Fibroblast of villous mesenchyme (primary cell): ENCODE measurements at regions not wholly inside any gene's neighbourhood (a gene's known extent, or its start where the extent isn't known, plus 50 kb on each side); places are given as distances from the start of the nearest gene placed in this dataset.

Experiments used
- DNase-seq: peaks from one replicate; pipeline ENCODE4 v3.0.0-alpha.2; 2010; ENCODE audit warnings: low read depth
- H3K4me3 ChIP-seq: 2 replicates; pipeline ENCODE4 v1.5.1; 2011; ENCODE audit warnings: low read depth, mild to moderate bottlenecking, low read length
- TF ChIP-seq, protein P1 (sequence below): IDR thresholded peaks from 2 replicates; pipeline ENCODE4 v1.5.1; 2012; ENCODE audit warnings: low read depth, mild to moderate bottlenecking, low read length; ENCODE audit not compliant: insufficient read depth

DNA sequence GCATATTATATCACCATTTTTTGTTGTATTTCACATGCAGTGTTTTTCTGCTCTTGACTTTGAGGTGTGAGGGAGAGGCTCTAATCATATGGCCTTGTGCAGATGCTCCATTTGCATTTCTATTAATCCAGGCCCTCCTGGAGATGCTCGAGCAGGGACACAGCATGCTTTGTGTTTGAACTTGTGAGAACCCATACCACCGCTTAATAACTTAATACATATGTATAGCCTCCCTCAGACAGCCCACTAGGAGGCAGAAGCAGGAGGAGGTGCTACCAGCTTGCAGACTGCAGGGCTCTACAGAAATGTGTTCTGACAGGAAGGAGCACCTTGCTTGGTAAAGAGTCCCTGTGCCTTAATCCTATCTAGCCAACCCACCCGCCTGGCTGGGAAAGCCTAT, 155.2 kb downstream of the BARHL2 start:
- no peak overlapping the region for H3K4me3 ChIP-seq
- TF ChIP-seq, protein P1, sequence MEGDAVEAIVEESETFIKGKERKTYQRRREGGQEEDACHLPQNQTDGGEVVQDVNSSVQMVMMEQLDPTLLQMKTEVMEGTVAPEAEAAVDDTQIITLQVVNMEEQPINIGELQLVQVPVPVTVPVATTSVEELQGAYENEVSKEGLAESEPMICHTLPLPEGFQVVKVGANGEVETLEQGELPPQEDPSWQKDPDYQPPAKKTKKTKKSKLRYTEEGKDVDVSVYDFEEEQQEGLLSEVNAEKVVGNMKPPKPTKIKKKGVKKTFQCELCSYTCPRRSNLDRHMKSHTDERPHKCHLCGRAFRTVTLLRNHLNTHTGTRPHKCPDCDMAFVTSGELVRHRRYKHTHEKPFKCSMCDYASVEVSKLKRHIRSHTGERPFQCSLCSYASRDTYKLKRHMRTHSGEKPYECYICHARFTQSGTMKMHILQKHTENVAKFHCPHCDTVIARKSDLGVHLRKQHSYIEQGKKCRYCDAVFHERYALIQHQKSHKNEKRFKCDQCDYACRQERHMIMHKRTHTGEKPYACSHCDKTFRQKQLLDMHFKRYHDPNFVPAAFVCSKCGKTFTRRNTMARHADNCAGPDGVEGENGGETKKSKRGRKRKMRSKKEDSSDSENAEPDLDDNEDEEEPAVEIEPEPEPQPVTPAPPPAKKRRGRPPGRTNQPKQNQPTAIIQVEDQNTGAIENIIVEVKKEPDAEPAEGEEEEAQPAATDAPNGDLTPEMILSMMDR: no peak
- DNase-seq: no peak

DNA sequence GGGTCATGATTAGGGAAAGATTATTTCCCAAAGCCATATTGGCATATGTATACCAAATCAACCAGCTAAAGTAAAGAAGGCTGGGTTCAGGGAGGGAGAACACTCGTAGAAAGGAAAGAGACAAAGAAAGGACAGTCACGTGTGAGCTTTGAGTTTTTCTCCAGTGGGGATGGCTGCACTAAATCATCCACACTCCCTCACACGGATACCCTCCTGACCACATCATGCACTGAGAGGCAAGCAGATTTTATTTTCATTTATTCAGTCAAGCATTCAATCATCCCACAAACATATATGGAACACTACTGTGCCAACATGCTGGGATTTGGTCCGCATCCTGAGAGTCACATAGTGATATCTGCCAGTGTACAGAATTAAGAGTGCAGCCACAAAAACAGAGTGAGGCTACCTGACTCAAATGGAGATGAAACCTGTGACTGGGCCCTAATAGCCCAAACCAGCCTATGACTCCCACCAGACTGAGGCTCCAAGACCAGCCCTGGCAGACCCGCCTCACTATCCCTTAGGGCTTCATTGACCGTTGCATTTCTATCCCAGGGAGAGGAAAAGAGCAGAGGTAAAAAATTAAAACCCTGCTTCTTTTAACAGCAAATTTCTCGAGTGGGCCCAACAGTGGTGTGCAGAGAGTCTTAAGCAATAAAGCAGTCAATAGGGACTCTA, 155.9 kb downstream of the BARHL2 start:
- no peak for DNase-seq
- no peak overlapping the region for H3K4me3 ChIP-seq
- TF ChIP-seq, protein P1: no peak

DNA sequence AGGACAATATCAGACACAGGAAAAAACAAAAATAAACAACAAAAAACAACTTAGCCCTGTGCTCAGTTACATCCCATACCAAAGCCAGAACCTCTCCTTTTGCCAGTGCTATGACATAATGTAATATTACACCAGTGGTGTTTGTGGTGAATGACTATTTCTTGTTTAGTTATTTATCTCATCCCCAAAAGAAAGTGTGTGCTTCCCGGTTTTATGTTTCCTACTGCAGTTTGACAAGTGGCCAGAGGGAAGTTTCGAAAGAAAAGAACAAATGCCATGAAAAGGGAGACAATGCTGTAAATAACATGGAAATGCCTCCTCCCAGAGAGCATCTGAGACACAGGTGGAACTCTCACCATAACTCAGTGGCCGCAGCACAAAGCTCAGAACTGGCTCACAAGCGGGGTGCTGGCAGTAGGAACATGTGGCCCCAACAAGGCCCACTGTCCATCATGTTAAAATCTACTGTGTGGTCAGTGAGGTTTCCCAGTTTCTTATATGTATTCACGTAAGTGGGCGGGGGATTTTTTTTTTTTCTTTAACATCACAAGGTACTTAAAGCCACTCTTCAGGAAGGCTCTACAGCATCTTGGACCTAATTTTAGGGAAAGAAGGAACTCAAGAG, 158.2 kb downstream of the BARHL2 start:
- TF ChIP-seq, protein P1: no peak
- no peak for DNase-seq

DNA sequence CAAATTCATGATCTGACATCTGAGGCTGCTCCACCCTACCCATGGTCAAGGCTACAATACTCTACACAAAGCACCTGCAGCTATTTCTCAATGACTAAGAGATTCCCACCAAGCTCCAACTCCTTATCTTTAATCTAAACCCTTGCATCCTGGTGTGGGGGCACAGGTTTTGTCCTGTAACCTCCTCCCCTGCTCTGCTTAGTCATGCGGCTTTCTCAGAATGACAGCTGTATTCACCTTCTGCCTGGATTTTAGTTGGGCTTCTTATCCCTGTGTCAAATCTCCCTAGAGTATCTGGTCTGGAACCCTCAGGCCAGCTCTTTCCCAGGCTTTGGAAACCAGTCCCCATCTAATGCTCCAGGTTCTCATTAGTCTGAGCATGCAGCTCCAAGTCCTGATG, 159.0 kb downstream of the BARHL2 start:
- H3K4me3 ChIP-seq: no peak overlapping the region
- DNase-seq: no peak
- TF ChIP-seq, protein P1: no peak

More for the DNA sequence above, 158.2 kb downstream of the BARHL2 start:
- no peak overlapping the region for H3K4me3 ChIP-seq

DNA sequence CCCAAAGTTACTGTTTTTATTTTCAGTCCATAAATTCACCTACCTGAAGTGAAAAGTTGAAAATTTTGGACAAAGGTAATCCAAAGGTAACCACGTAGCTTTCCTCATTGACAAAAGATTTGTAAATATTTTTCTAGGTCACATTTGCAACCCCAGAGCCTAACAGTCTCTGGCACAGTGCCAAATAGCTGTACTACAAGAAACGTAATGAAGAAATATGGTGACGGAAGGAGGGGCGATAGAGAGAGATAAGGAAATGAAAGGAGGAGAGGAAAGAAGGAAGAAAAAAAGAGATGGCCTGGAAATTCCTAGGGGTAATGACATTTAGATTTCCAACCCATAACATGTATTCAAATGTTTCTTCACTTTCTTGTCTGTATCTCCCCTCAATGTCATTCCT, 159.4 kb downstream of the BARHL2 start:
- no peak for DNase-seq
- TF ChIP-seq, protein P1: no peak
- H3K4me3 ChIP-seq: no peak overlapping the region

DNA sequence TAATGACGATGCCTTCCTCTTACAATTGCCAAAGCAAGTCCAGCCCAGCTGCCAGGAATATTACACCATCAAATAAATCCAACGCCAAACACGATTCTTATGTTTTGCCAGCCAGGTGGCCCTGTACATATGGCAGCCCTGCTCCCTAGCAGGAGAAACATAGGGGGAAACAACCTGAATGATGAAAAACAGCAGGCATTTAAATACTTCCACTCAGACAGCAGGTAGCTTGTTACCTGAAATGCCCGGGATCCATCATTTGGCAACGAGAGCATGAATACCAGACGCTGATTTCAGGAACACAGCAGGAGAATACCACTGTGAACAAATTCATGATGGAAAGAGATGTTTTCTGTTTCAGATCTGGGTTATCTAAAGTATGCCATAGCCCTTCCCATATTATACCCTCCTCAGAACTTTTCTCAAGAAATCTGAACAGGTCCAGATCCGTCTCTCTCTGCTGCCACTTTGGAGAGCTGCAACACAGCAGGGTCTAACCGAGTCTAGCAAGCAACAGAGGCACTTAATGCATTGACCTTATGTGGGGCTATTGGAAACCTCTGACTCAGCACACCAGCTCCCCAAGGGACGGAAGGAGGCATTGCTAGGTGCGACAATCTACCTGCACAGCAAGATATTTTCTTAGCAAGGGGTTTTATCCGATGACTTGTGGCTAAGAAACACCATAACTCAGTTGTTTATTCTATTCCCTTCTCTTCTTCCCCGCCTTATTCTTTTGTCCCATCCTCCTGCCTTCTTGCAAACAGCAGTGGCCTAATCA, 166.3 kb downstream of the BARHL2 start:
- DNase-seq: no peak
- no peak overlapping the region for H3K4me3 ChIP-seq
- TF ChIP-seq, protein P1: no peak
